ENCODE measurements at regions not wholly inside any gene's neighbourhood (a gene's known extent, or its start where the extent isn't known, plus 50 kb on each side); places are given as distances from the start of the nearest gene placed in this dataset.

GRCh38 chr2:207356567-207356966, 173.2 kb upstream of the CREB1 start:
- TF ChIP-seq CTCF (IDR thresholded peaks at IDR 0.05; ENCODE audit: control insufficient read depth, extremely low read depth, insufficient read depth), result no peak
- H3K4me3 ChIP-seq (ENCODE audit: low read depth, low read length), result no peak overlapping the region
- no peak for DNase-seq (ENCODE audit: low read depth)

GRCh38 chr2:207357216-207357615, 172.5 kb upstream of the CREB1 start:
- H3K4me3 ChIP-seq (ENCODE audit: low read depth, low read length), result no peak overlapping the region
- no peak for TF ChIP-seq CTCF (IDR thresholded peaks at IDR 0.05; ENCODE audit: control insufficient read depth, extremely low read depth, insufficient read depth)
- DNase-seq (ENCODE audit: low read depth), result no peak

GRCh38 chr2:207362716-207363115, 167.0 kb upstream of the CREB1 start:
- H3K4me3 ChIP-seq (ENCODE audit: low read depth, low read length), result no peak overlapping the region
- no peak for DNase-seq (ENCODE audit: low read depth)
- no peak for TF ChIP-seq CTCF (IDR thresholded peaks at IDR 0.05; ENCODE audit: control insufficient read depth, extremely low read depth, insufficient read depth)

GRCh38 chr2:207363761-207364290, 165.9 kb upstream of the CREB1 start:
- no peak overlapping the region for H3K4me3 ChIP-seq (ENCODE audit: low read depth, low read length)
- no peak for TF ChIP-seq CTCF (IDR thresholded peaks at IDR 0.05; ENCODE audit: control insufficient read depth, extremely low read depth, insufficient read depth)
- no peak for DNase-seq (ENCODE audit: low read depth)

GRCh38 chr2:207370646-207371045, 159.1 kb upstream of the CREB1 start:
- no peak for TF ChIP-seq CTCF (IDR thresholded peaks at IDR 0.05; ENCODE audit: control insufficient read depth, extremely low read depth, insufficient read depth)
- DNase-seq (ENCODE audit: low read depth), result no peak

GRCh38 chr2:207371877-207372276, 157.9 kb upstream of the CREB1 start:
- no peak overlapping the region for H3K4me3 ChIP-seq (ENCODE audit: low read depth, low read length)
- DNase-seq (ENCODE audit: low read depth), result no peak
- TF ChIP-seq CTCF (IDR thresholded peaks at IDR 0.05; ENCODE audit: control insufficient read depth, extremely low read depth, insufficient read depth), result no peak

More at GRCh38 chr2:207370646-207371045, 159.1 kb upstream of the CREB1 start:
- no peak overlapping the region for H3K4me3 ChIP-seq (ENCODE audit: low read depth, low read length)

DNA sequence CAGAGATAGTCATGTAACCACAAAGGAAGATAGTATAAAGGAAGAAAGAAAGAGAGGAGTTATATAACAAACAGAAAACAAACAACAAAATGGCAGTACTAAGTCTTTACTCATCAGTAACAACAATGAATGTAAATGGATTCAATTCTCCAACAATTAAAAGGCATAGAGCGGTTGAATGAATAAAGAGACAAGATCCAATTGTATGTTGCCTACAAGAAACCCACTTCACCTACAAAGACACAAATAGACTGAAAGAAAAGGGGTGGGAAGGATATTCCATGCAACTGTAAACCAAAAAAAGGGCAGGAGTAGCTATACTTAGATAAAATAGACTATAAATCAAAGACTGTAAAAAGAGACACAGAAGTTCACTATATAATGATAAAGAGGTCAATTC, 157.3 kb upstream of the CREB1 start:
- DNase-seq (ENCODE audit: low read depth), result no peak
- H3K4me3 ChIP-seq (ENCODE audit: low read depth, low read length), result no peak overlapping the region
- TF ChIP-seq CTCF (IDR thresholded peaks at IDR 0.05; ENCODE audit: control insufficient read depth, extremely low read depth, insufficient read depth), result no peak
